B cell (primary cell): ENCODE measurements at regions not wholly inside any gene's neighbourhood (a gene's known extent, or its start where the extent isn't known, plus 50 kb on each side); places are given as distances from the start of the nearest gene placed in this dataset.

Source experiments
- ATAC-seq: fragments of 200-7000 bp; cut with Tn5 transposase; one replicate; pipeline ENCODE4 v1.10.0; 2021; ENCODE audit warnings: low read depth, mild to moderate bottlenecking, moderate number of reproducible peaks, moderate library complexity
- CTCF ChIA-PET: fragments of 350-600 bp; sonication (Branson Sonifier 250); formaldehyde crosslinking; loops from one replicate; lab custom pipeline; 2021; ENCODE audit warnings: antibody characterized with exemption, inconsistent platforms; lab: Charles Lee
- POLR2A ChIA-PET: fragments of 350-600 bp; sonication (Branson Sonifier 250); formaldehyde crosslinking; loops from one replicate; lab custom pipeline; 2021; ENCODE audit warnings: antibody characterized with exemption; lab: Charles Lee
- DNase-seq: peaks from one replicate; pipeline ENCODE4 v3.0.0; 2013
- H2AFZ ChIP-seq: 2 replicates; pipeline ENCODE4 v1.6.1; 2012; ENCODE audit warnings: mild to moderate bottlenecking, low read depth, low read length; ENCODE audit not compliant: insufficient read depth, poor library complexity, severe bottlenecking
- H3K27ac ChIP-seq, 2 donors: 1 replicate in 1 of 2; 2 replicates in 1 of 2; pipeline ENCODE4 v1.5.1; 2012 to 2013; ENCODE audit warnings: low read length in 2 of 2, mild to moderate bottlenecking in 2 of 2, moderate library complexity in 1 of 2
- H3K27me3 ChIP-seq, 4 experiments: fragments of 200-600 bp in 1 of 4; sonication (generic) in 1 of 4; replicated peaks in 1 of 4; 1 replicate in 2 of 4; 2 replicates in 2 of 4; pipeline versions ENCODE4 v1.6.1 to v1.7.0; 2013 to 2016; ENCODE audit warnings: low read length in 3 of 4, mild to moderate bottlenecking in 2 of 4, mixed read lengths in 1 of 4, moderate library complexity in 1 of 4; ENCODE audit not compliant: insufficient read depth in 4 of 4, control insufficient read depth in 3 of 4; ENCODE audit errors: control extremely low read depth in 1 of 4
- H3K36me3 ChIP-seq, 2 experiments: replicated peaks in 1 of 2; 1 replicate in 1 of 2; 2 replicates in 1 of 2; pipeline versions ENCODE4 v1.6.1 to v1.7.1; 2013; ENCODE audit warnings: low read length in 1 of 2; ENCODE audit not compliant: insufficient read depth in 2 of 2, control insufficient read depth in 1 of 2; ENCODE audit errors: control extremely low read depth in 1 of 2, extremely low read depth in 1 of 2
- H3K4me1 ChIP-seq, 2 donors: fragments of 200-600 bp in 1 of 2; sonication (generic) in 1 of 2; 1 replicate in 1 of 2; 2 replicates in 1 of 2; pipeline versions ENCODE4 v1.5.1 to v1.6.1; 2013 to 2017; ENCODE audit warnings: low read length in 2 of 2; ENCODE audit not compliant: control insufficient read depth in 2 of 2, insufficient read depth in 2 of 2
- H3K4me2 ChIP-seq: replicated peaks from 2 replicates; pipeline ENCODE3; 2012; ENCODE audit warnings: mild to moderate bottlenecking, low read depth, low read length; ENCODE audit not compliant: poor library complexity, severe bottlenecking
- H3K4me3 ChIP-seq, 5 experiments: fragments of 200-600 bp in 1 of 5; sonication (generic) in 1 of 5; 1 replicate in 3 of 5; 2 replicates in 2 of 5; pipeline versions ENCODE4 v1.5.1 to v1.7.0; 2011 to 2016; ENCODE audit warnings: low read length in 4 of 5, mild to moderate bottlenecking in 4 of 5, low read depth in 2 of 5, control low read depth in 1 of 5, moderate library complexity in 1 of 5; ENCODE audit not compliant: insufficient read depth in 1 of 5; ENCODE audit errors: control extremely low read depth in 1 of 5, extremely low read depth in 1 of 5
- H3K79me2 ChIP-seq: fragments of 200-600 bp; sonication (generic); one replicate; pipeline ENCODE4 v1.6.0; 2016; ENCODE audit warnings: low read length; ENCODE audit not compliant: control insufficient read depth, insufficient read depth
- H3K9ac ChIP-seq: fragments of 200-600 bp; sonication (generic); 2 replicates; pipeline ENCODE4 v1.6.1; 2017; ENCODE audit warnings: mild to moderate bottlenecking, low read length, moderate library complexity
- H3K9me3 ChIP-seq, 3 donors: one replicate each; pipeline versions ENCODE4 v1.6.1 to v1.7.1; 2013; ENCODE audit warnings: low read length in 2 of 3; ENCODE audit not compliant: control insufficient read depth in 2 of 3, insufficient read depth in 1 of 3; ENCODE audit errors: control extremely low read depth in 1 of 3
- H4K20me1 ChIP-seq: 2 replicates; pipeline ENCODE4 v1.6.0; 2012; ENCODE audit warnings: mild to moderate bottlenecking, low read length; ENCODE audit not compliant: insufficient read depth, control insufficient read depth, poor library complexity, severe bottlenecking
- H3K27ac Mint-ChIP-seq: one replicate; pipeline ENCODE4 v1.8.0; 2021; ENCODE audit warnings: mixed read lengths
- H3K27me3 Mint-ChIP-seq: one replicate; pipeline ENCODE4 v1.8.0; 2021; ENCODE audit warnings: mixed read lengths
- H3K4me1 Mint-ChIP-seq: one replicate; pipeline ENCODE4 v1.8.0; 2021; ENCODE audit warnings: mixed read lengths
- H3K4me3 Mint-ChIP-seq: one replicate; pipeline ENCODE4 v1.8.0; 2021; ENCODE audit warnings: mixed read lengths
- H3K9me3 Mint-ChIP-seq: one replicate; pipeline ENCODE4 v1.8.0; 2022; ENCODE audit warnings: mixed read lengths; ENCODE audit not compliant: insufficient read depth
- CTCF ChIP-seq: fragments of 200-600 bp; IDR thresholded peaks from one replicate; pipeline ENCODE4 v1.8.0; 2022; ENCODE audit warnings: antibody characterized with exemption, mild to moderate bottlenecking
- EZH2 ChIP-seq: IDR thresholded peaks from 2 replicates; pipeline ENCODE4 v1.6.1; 2012; ENCODE audit warnings: borderline replicate concordance, low read depth, mild to moderate bottlenecking, moderate library complexity, low read length; ENCODE audit not compliant: insufficient read depth, poor library complexity, severe bottlenecking
- WGBS: methylation state at CpG from one replicate; pipeline ENCODE4 v1.1.5; 2013; ENCODE audit warnings: missing lambda C conversion rate; ENCODE audit not compliant: insufficient coverage; 5-methylcytosine and 5-hydroxymethylcytosine counted together
- intact Hi-C: fragments of 100-400 bp; cut with micrococcal nuclease; formaldehyde crosslinking; loops from one replicate; pipeline ENCODE4 v1.10.0; 2022

GRCh38 chr5:145598983-145599382 is 236.2 kb downstream of the PRELID2 start:
- H3K4me2 ChIP-seq: no peak overlapping the region
- Mint-ChIP-seq H3K9me3 (peaks cover 4% of the 10 kb centered on the region), H3K27ac (no peak overlapping the region), H3K4me3 (no peak overlapping the region), H3K4me1 (no peaks in the 10 kb centered on the region), H3K27me3 (no peaks in the 10 kb centered on the region)
- no peaks in the 10 kb centered on the region for H3K36me3 ChIP-seq
- no peak overlapping the region for H3K27ac ChIP-seq
- no peaks in the 10 kb centered on the region for H3K4me1 ChIP-seq
- POLR2A ChIA-PET: no interaction called here
- ATAC-seq (no peak), DNase-seq (no peak)
- no peak overlapping the region for H2AFZ ChIP-seq
- CTCF ChIA-PET: no interaction called here
- no peak overlapping the region for H3K9ac ChIP-seq
- no peaks in the 10 kb centered on the region for H4K20me1 ChIP-seq
- no CpG with 5 or more reads among the region's 2 CpGs for WGBS
- no peaks in the 10 kb centered on the region for H3K79me2 ChIP-seq
- intact Hi-C loops: no loop called here
- H3K4me3 ChIP-seq: no peak overlapping the region
- TF ChIP-seq CTCF (no peak), EZH2 (no peak)
- no peaks in the 10 kb centered on the region for H3K27me3 ChIP-seq
- no peaks in the 10 kb centered on the region for H3K9me3 ChIP-seq

- Mint-ChIP-seq H3K9me3 (peaks cover 2% of the 10 kb centered on the region), H3K27ac (no peak overlapping the region), H3K4me3 (no peak overlapping the region), H3K4me1 (no peaks in the 10 kb centered on the region), H3K27me3 (no peaks in the 10 kb centered on the region)
- H2AFZ ChIP-seq: no peak overlapping the region
- ChIA-PET CTCF (no interaction called here), POLR2A (no interaction called here)
- no peaks in the 10 kb centered on the region for H4K20me1 ChIP-seq
- WGBS: no CpG with 5 or more reads among the region's 5 CpGs
- no peaks in the 10 kb centered on the region for H3K79me2 ChIP-seq
- no peaks in the 10 kb centered on the region for H3K4me1 ChIP-seq
- no peak for DNase-seq
- no peak overlapping the region for H3K4me3 ChIP-seq
- H3K4me2 ChIP-seq: no peak overlapping the region
- intact Hi-C loops: no loop called here
- no peak overlapping the region for H3K27ac ChIP-seq
- H3K36me3 ChIP-seq: no peaks in the 10 kb centered on the region
- TF ChIP-seq EZH2 (no peak), CTCF (no peak)
- H3K9me3 ChIP-seq: no peaks in the 10 kb centered on the region
- H3K27me3 ChIP-seq: no peaks in the 10 kb centered on the region
- no peak overlapping the region for H3K9ac ChIP-seq
- no peak for ATAC-seq
These were observed 237.0 kb downstream of the PRELID2 start for GRCh38 chr5:145598184-145598583.
